ENCODE measurements at regions not wholly inside any gene's neighbourhood (a gene's known extent, or its start where the extent isn't known, plus 50 kb on each side); places are given as distances from the start of the nearest gene placed in this dataset.
"Not testable (repeated sequence)": the region's sequence is repeated elsewhere in the genome, so short reads cannot be mapped to it uniquely, and the experiment has no call there.

- Mint-ChIP-seq H3K27me3 (ENCODE audit: insufficient read depth) (no peaks in the 10 kb centered on the region; the same call in 1 of the 2 replicates), H3K27ac (no peak overlapping the region), H3K4me3 (no peak overlapping the region), H3K9me3 (peaks cover 42% of the 10 kb centered on the region), H3K4me1 (ENCODE audit: low read depth) (no peaks in the 10 kb centered on the region), H3K36me3 (ENCODE audit: low read depth) (no peaks in the 10 kb centered on the region)
- DNase-seq, result no peak
- TF ChIP-seq CTCF (IDR thresholded peaks at IDR 0.05), result no peak
These were observed 1964.0 kb downstream of the PCDH7 start for GRCh38 chr4:32684160-32684559.

GRCh38 chr4:32686123-32686522 lies 1966.0 kb downstream of the PCDH7 start:
- Mint-ChIP-seq H3K4me3 (no peak overlapping the region), H3K27ac (no peak overlapping the region), H3K36me3 (ENCODE audit: low read depth) (no peaks in the 10 kb centered on the region), H3K27me3 (ENCODE audit: insufficient read depth) (no peaks in the 10 kb centered on the region; the same call in 1 of the 2 replicates), H3K9me3 (peaks cover 25% of the 10 kb centered on the region), H3K4me1 (ENCODE audit: low read depth) (no peaks in the 10 kb centered on the region)
- TF ChIP-seq CTCF (IDR thresholded peaks at IDR 0.05), result no peak
- DNase-seq, result no peak

- no peak overlapping the region for H3K27ac Mint-ChIP-seq
- H3K9me3 Mint-ChIP-seq, result peaks cover 17% of the 10 kb centered on the region
- no peak overlapping the region for H3K4me3 Mint-ChIP-seq
- H3K36me3 Mint-ChIP-seq (ENCODE audit: low read depth), result peaks cover 4% of the 10 kb centered on the region; the same call in 1 of the 2 replicates
- TF ChIP-seq CTCF (IDR thresholded peaks at IDR 0.05), result no peak
- H3K27me3 Mint-ChIP-seq (ENCODE audit: insufficient read depth), result no peaks in the 10 kb centered on the region
- no peak for DNase-seq
- no peaks in the 10 kb centered on the region for H3K4me1 Mint-ChIP-seq (ENCODE audit: low read depth)
These were observed 1969.3 kb downstream of the PCDH7 start for GRCh38 chr4:32689518-32689917.

GRCh38 chr4:32697281-32697814 lies 1977.2 kb downstream of the PCDH7 start:
- Mint-ChIP-seq H3K27ac (no peak overlapping the region), H3K36me3 (ENCODE audit: low read depth) (peaks cover 4% of the 10 kb centered on the region; the same call in 1 of the 2 replicates), H3K9me3 (peaks cover 41% of the 10 kb centered on the region), H3K4me3 (no peak overlapping the region), H3K4me1 (ENCODE audit: low read depth) (no peaks in the 10 kb centered on the region), H3K27me3 (ENCODE audit: insufficient read depth) (no peaks in the 10 kb centered on the region)
- no peak for TF ChIP-seq CTCF (IDR thresholded peaks at IDR 0.05)
- DNase-seq, result no peak

GRCh38 chr4:32700838-32701237 lies 1980.7 kb downstream of the PCDH7 start:
- no peak overlapping the region for H3K4me3 Mint-ChIP-seq
- DNase-seq, result no peak
- H3K27ac Mint-ChIP-seq, result no peak overlapping the region
- no peak for TF ChIP-seq CTCF (IDR thresholded peaks at IDR 0.05)
- peaks cover 26% of the 10 kb centered on the region for H3K9me3 Mint-ChIP-seq
- H3K36me3 Mint-ChIP-seq (ENCODE audit: low read depth), result no peaks in the 10 kb centered on the region
- H3K4me1 Mint-ChIP-seq (ENCODE audit: low read depth), result no peaks in the 10 kb centered on the region
- no peaks in the 10 kb centered on the region for H3K27me3 Mint-ChIP-seq (ENCODE audit: insufficient read depth)

GRCh38 chr4:32706893-32707292 lies 1986.7 kb downstream of the PCDH7 start:
- no peak for TF ChIP-seq CTCF (IDR thresholded peaks at IDR 0.05)
- Mint-ChIP-seq H3K27ac (no peak overlapping the region), H3K4me1 (ENCODE audit: low read depth) (no peaks in the 10 kb centered on the region), H3K36me3 (ENCODE audit: low read depth) (no peaks in the 10 kb centered on the region), H3K27me3 (ENCODE audit: insufficient read depth) (no peaks in the 10 kb centered on the region), H3K4me3 (no peak overlapping the region), H3K9me3 (peaks cover 40% of the 10 kb centered on the region)
- no peak for DNase-seq

GRCh38 chr4:32716090-32716620 lies 1996.0 kb downstream of the PCDH7 start:
- H3K27me3 Mint-ChIP-seq (ENCODE audit: insufficient read depth); H3K36me3 Mint-ChIP-seq (ENCODE audit: low read depth): not testable (repeated sequence)

More at GRCh38 chr4:32716090-32716620, 1996.0 kb downstream of the PCDH7 start:
- peaks cover 47% of the 10 kb centered on the region for H3K9me3 Mint-ChIP-seq
- H3K4me3 Mint-ChIP-seq; DNase-seq; H3K27ac Mint-ChIP-seq; H3K4me1 Mint-ChIP-seq (ENCODE audit: low read depth): not testable (repeated sequence)

Data from HFFc6 (cell line).